HG02943 (cell line): ENCODE measurements at regions not wholly inside any gene's neighbourhood (a gene's known extent, or its start where the extent isn't known, plus 50 kb on each side); places are given as distances from the start of the nearest gene placed in this dataset.
"Not testable (repeated sequence)": the region's sequence is repeated elsewhere in the genome, so short reads cannot be mapped to it uniquely, and the experiment has no call there.

ENCODE experiments used
- ATAC-seq: cut with Tn5 transposase; IDR thresholded peaks from one replicate; pipeline ENCODE4 v1.9.1; 2021; ENCODE audit warnings: mild to moderate bottlenecking, low read depth, moderate library complexity; ENCODE audit not compliant: unreplicated experiment

GRCh38 chr1:67609577-67610341, 75.2 kb upstream of the GADD45A start:
- ATAC-seq: no peak

GRCh38 chr1:67610450-67610849, 74.6 kb upstream of the GADD45A start:
- ATAC-seq: no peak

GRCh38 chr1:67611846-67612245, 73.2 kb upstream of the GADD45A start:
- no peak for ATAC-seq

- ATAC-seq: no peak
These were observed 72.2 kb upstream of the GADD45A start for GRCh38 chr1:67612788-67613241.

DNA sequence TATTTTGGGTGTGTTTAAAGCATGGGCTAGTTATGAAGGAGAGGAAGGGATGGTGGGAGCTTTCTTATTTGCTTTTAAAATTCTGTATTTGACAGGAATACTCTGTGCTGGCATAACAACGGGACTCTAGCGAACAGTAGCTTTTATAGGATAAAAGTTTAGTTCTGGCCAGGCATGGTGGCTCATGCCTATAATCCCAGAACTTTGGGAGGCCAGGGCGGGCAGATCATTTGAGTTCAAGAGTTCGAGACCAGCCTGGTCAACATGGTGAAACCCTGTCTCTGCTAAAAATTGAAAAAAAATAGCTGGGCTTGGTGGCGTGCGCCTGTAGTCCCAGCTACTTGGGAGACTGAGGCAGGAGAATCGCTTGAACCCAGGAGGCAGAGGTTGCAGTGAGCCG, 71.5 kb upstream of the GADD45A start:
- ATAC-seq: not testable (repeated sequence)

DNA sequence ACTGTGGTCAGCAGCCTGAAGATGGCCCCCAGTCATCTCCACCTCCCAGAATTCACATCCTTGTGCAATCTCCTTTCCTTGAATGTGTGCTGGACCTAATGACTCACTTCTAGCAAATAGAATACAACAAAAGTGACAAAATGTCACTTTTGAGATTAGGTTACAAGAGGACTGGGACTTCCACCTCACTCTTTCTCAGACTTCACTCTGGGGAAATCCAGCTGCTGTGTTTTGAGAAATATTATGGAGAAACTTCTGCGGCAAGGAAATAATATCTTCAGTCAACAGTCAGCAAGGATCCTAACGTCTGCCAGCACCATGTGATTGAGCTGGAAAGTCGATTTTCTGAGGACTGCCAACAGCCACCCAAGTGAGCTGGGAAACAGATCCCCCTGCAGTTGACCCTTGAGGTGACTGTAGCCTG, 70.5 kb upstream of the GADD45A start:
- ATAC-seq: no peak

- no peak for ATAC-seq
These were observed 69.1 kb upstream of the GADD45A start for GRCh38 chr1:67615886-67616285.

GRCh38 chr1:67616394-67616985, 68.5 kb upstream of the GADD45A start:
- no peak for ATAC-seq

DNA sequence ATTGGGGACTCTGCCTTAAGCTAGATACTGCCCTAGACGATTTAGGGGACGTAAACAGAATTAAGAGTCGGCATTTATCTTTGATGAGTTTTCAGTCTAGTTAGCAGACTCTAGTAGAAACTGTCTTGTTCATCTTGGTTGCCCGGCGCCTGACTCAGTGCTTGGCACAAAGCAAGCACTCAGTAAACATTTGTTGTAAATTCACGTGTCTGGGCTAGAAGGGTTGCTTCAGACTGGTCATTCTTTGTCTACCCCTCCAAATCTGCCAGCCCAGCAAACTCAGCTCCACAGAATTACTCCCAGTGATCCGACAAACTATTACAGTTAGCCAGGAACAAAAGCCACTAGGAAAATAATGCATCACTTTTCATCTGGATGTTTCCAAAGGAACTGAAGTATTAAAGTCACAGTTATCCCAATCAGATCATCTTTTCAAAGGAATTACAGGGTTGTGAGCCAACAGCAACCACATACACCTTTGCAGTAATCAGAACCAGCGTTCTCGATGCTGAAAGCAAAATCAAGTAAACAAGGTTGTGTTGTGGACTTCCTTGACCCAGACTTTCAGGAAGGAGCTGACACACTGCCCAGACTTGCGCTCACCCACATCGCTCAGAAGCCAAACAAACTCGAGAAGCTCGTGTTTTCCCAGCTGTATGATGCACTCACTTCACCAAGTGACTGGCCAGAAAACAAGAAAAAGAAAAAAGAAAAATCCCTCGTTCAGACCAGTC, 66.5 kb upstream of the GADD45A start:
- no peak for ATAC-seq

GRCh38 chr1:67619080-67619479, 65.9 kb upstream of the GADD45A start:
- no peak for ATAC-seq

GRCh38 chr1:67623906-67624305, 61.1 kb upstream of the GADD45A start:
- ATAC-seq: no peak

- ATAC-seq: no peak
These were observed 60.3 kb upstream of the GADD45A start for GRCh38 chr1:67624680-67625079.

DNA sequence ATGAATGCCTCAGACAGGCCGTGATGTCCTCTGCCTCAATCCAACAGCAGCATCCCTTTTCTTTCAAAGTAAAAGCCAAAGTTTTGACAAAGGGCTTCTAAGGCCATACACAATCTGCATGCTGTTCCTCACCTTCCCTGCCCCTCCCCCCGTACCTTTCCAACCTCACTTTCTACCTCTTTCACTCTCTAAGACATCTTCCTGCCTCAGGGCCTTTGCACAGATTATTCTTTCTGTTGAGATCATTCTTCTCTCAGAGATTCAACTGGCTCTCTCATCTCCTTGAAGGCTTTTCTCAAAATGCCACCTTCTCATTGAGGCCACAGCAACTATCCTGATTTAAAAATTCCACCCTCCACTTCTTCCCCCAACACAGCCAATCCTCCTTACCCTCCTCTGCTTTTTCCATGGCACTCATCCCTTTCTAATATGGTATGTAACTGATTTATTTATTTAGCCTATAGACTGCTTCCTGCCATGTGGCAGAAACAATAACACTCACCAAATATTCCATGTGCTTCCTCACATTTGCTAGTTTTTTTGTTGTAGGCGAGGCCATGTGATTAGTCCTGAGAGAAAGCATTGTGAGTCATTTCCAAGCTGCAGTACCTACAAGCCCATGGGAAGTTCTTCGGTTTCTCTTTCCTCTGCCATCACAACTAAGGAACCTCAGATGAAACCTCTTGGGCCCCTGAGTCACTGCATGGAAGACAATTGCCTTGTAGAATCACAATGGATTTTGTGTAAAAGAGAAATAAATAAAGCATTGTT, 58.7 kb upstream of the GADD45A start:
- no peak for ATAC-seq

GRCh38 chr1:67626861-67627235, 58.2 kb upstream of the GADD45A start:
- ATAC-seq: no peak

- ATAC-seq: no peak
These were observed 57.7 kb upstream of the GADD45A start for GRCh38 chr1:67627336-67627735.

DNA sequence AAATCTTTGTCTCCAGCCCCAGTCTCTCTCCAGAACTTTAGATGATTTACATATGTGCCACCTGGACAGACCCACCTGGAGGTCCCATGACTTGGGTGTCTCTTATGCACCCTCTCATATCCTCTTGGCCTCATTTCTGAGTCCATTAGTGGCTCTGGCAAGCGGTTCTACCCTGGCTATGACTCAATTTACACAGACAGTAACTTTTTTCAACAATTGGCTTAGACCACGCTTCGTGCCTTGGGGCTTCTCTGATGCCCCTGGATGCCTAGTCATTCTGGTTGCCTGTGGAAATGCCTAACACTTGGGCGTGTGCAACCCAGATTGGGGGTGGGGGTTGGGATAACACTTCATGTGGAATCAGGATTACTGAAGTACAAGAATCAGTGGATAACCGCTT, 57.1 kb upstream of the GADD45A start:
- no peak for ATAC-seq

- ATAC-seq: no peak
These were observed 55.5 kb upstream of the GADD45A start for GRCh38 chr1:67629370-67630075.

GRCh38 chr1:67630438-67631045, 54.5 kb upstream of the GADD45A start:
- no peak for ATAC-seq

GRCh38 chr1:67632356-67632755, 52.6 kb upstream of the GADD45A start:
- ATAC-seq: no peak
